Fibroblast of pulmonary artery (primary cell): ENCODE measurements at regions not wholly inside any gene's neighbourhood (a gene's known extent, or its start where the extent isn't known, plus 50 kb on each side); places are given as distances from the start of the nearest gene placed in this dataset.

Source experiments
- DNase-seq: peaks from one replicate; pipeline ENCODE4 v3.0.0-alpha.2; 2010; ENCODE audit warnings: low read depth
- H3K4me3 ChIP-seq: replicated peaks from 2 replicates; pipeline ENCODE4 v1.5.1; 2011; ENCODE audit warnings: low read depth, mild to moderate bottlenecking, control low read depth, low read length, moderate library complexity
- CTCF ChIP-seq: IDR thresholded peaks from 2 replicates; pipeline ENCODE4 v1.5.1; 2011; ENCODE audit warnings: mild to moderate bottlenecking, control low read depth, low read length, inconsistent platforms; ENCODE audit errors: missing control alignments

GRCh38 chr7:136079066-136079465 is 101.9 kb upstream of the MTPN start:
- TF ChIP-seq CTCF = no peak
- H3K4me3 ChIP-seq = no peak overlapping the region
- DNase-seq = no peak

GRCh38 chr7:136078630-136079029 is 101.5 kb upstream of the MTPN start:
- H3K4me3 ChIP-seq = no peak overlapping the region
- TF ChIP-seq CTCF = no peak
- no peak for DNase-seq

GRCh38 chr7:136076954-136077353 is 99.8 kb upstream of the MTPN start:
- DNase-seq = no peak
- no peak overlapping the region for H3K4me3 ChIP-seq
- TF ChIP-seq CTCF = no peak

GRCh38 chr7:136074843-136075242 is 97.7 kb upstream of the MTPN start:
- peak; percentile 20 for DNase-seq
- TF ChIP-seq CTCF = no peak
- H3K4me3 ChIP-seq = no peak overlapping the region

- no peak for TF ChIP-seq CTCF
- H3K4me3 ChIP-seq = no peak overlapping the region
- no peak for DNase-seq
Observed at GRCh38 chr7:136072447-136072846, 95.3 kb upstream of the MTPN start.

- no peak for TF ChIP-seq CTCF
- DNase-seq = no peak
- H3K4me3 ChIP-seq = no peak overlapping the region
Observed at GRCh38 chr7:136070736-136071505, 93.8 kb upstream of the MTPN start.
